Gastrocnemius medialis (tissue), 4 donors: ENCODE measurements at regions not wholly inside any gene's neighbourhood (a gene's known extent, or its start where the extent isn't known, plus 50 kb on each side); places are given as distances from the start of the nearest gene placed in this dataset.

Source experiments
- CTCF ChIP-seq, 5 experiments: fragments of 450-650 bp in 3 of 5; fragments of 200-600 bp in 2 of 5; sonication (generic) in 2 of 5; IDR thresholded peaks in 4 of 5; conservative IDR thresholded peaks in 1 of 5; 1 replicate in 4 of 5; 2 replicates in 1 of 5; pipeline ENCODE4 v1.5.1; 2016 to 2019; ENCODE audit warnings: antibody characterized with exemption in 5 of 5, mild to moderate bottlenecking in 3 of 5, moderate library complexity in 3 of 5
- POLR2A ChIP-seq, 2 donors: fragments of 450-650 bp; IDR thresholded peaks; one replicate each; pipeline ENCODE4 v1.6.1; 2017; ENCODE audit warnings: antibody characterized with exemption in 2 of 2, mild to moderate bottlenecking in 2 of 2, moderate library complexity in 2 of 2

- TF ChIP-seq CTCF (IDR thresholded peaks at IDR 0.05 in 4 of 5, conservative IDR thresholded peaks at IDR 0.05 in 1 of 5) (no peak), POLR2A (IDR thresholded peaks at IDR 0.05) (no peak)
These were observed 135.1 kb upstream of the ANKFN1 start for GRCh38 chr17:56018211-56018610.
